WTC11 (cell line): ENCODE measurements at regions not wholly inside any gene's neighbourhood (a gene's known extent, or its start where the extent isn't known, plus 50 kb on each side); places are given as distances from the start of the nearest gene placed in this dataset.

Experiments
- ATAC-seq: fragments of 200-7000 bp; cut with Tn5 transposase; 2 replicates; pipeline ENCODE4 v1.10.0; 2021; ENCODE audit warnings: mild to moderate bottlenecking, moderate library complexity
- CTCF ChIA-PET: fragments of 300-600 bp; sonication (Branson Sonifier 250); formaldehyde crosslinking; loops from one replicate; lab custom pipeline; 2021; ENCODE audit warnings: antibody characterized with exemption; lab: Charles Lee
- POLR2A ChIA-PET: fragments of 350-600 bp; sonication (Branson Sonifier 250); formaldehyde crosslinking; loops from one replicate; lab custom pipeline; 2021; ENCODE audit warnings: antibody characterized with exemption; lab: Charles Lee
- DNase-seq: peaks from one replicate; pipeline ENCODE4 v3.0.0; 2021; ENCODE audit warnings: low spot score
- H3K27ac Mint-ChIP-seq: 2 replicates; pipeline ENCODE4 v1.8.0; 2021; ENCODE audit warnings: mixed read lengths
- H3K27me3 Mint-ChIP-seq: 2 replicates; pipeline ENCODE4 v1.8.0; 2021; ENCODE audit warnings: low read depth, mild to moderate bottlenecking, moderate library complexity, mixed read lengths
- H3K36me3 Mint-ChIP-seq: 2 replicates; pipeline ENCODE4 v1.8.0; 2021; ENCODE audit warnings: mixed read lengths
- H3K4me1 Mint-ChIP-seq: 2 replicates; pipeline ENCODE4 v1.8.0; 2022; ENCODE audit warnings: mixed read lengths
- H3K4me3 Mint-ChIP-seq: 2 replicates; pipeline ENCODE4 v1.8.0; 2021; ENCODE audit warnings: mild to moderate bottlenecking, moderate library complexity, mixed read lengths
- H3K9me3 Mint-ChIP-seq: 2 replicates; pipeline ENCODE4 v1.8.0; 2021; ENCODE audit warnings: mixed read lengths
- ATF3 ChIP-seq: sonication (generic); formaldehyde crosslinking; conservative IDR thresholded peaks from 2 replicates; pipeline ENCODE4 v1.8.1; 2022; ENCODE audit warnings: mild to moderate bottlenecking, missing genetic modification reagents
- CREM ChIP-seq: sonication (generic); formaldehyde crosslinking; IDR thresholded peaks from 2 replicates; pipeline ENCODE4 v1.8.1; 2022; ENCODE audit warnings: mild to moderate bottlenecking, missing genetic modification reagents, moderate library complexity
- CTCF ChIP-seq: fragments of 200-600 bp; IDR thresholded peaks from 2 replicates; pipeline ENCODE4 v1.8.0; 2022; ENCODE audit warnings: antibody characterized with exemption
- E2F1 ChIP-seq: sonication (generic); formaldehyde crosslinking; IDR thresholded peaks from 2 replicates; pipeline ENCODE4 v1.8.0; 2022; ENCODE audit warnings: mild to moderate bottlenecking, missing genetic modification reagents
- ELF4 ChIP-seq: sonication (generic); formaldehyde crosslinking; IDR thresholded peaks from 2 replicates; pipeline ENCODE4 v1.8.1; 2022; ENCODE audit warnings: low read depth, mild to moderate bottlenecking, moderate library complexity, missing genetic modification reagents
- ESRRA ChIP-seq: sonication (generic); formaldehyde crosslinking; IDR thresholded peaks from 2 replicates; pipeline ENCODE4 v1.8.1; 2022; ENCODE audit warnings: mild to moderate bottlenecking, missing genetic modification reagents, borderline replicate concordance
- ETV6 ChIP-seq: sonication (generic); formaldehyde crosslinking; IDR thresholded peaks from 2 replicates; pipeline ENCODE4 v1.8.1; 2022; ENCODE audit warnings: mild to moderate bottlenecking, missing genetic modification reagents
- FOXK1 ChIP-seq: sonication (generic); formaldehyde crosslinking; IDR thresholded peaks from 2 replicates; pipeline ENCODE4 v1.8.0; 2022; ENCODE audit warnings: mild to moderate bottlenecking, moderate library complexity, missing genetic modification reagents
- FOXP1 ChIP-seq: sonication (generic); formaldehyde crosslinking; IDR thresholded peaks from 2 replicates; pipeline ENCODE4 v1.8.0; 2022; ENCODE audit warnings: missing genetic modification reagents, mild to moderate bottlenecking, moderate library complexity, borderline replicate concordance
- GABPB1 ChIP-seq: sonication (generic); formaldehyde crosslinking; IDR thresholded peaks from 2 replicates; pipeline ENCODE4 v1.8.1; 2023; ENCODE audit warnings: mild to moderate bottlenecking, missing genetic modification reagents
- GTF2I ChIP-seq: fragments of 250-450 bp; sonication (Bioruptor Pico); conservative IDR thresholded peaks from 2 replicates; pipeline ENCODE4 v1.4.0; 2021; ENCODE audit warnings: mild to moderate bottlenecking
- HMGXB4 ChIP-seq: sonication (generic); formaldehyde crosslinking; IDR thresholded peaks from 2 replicates; pipeline ENCODE4 v1.8.1; 2023; ENCODE audit warnings: mild to moderate bottlenecking, moderate library complexity, missing genetic modification reagents
- KAT7 ChIP-seq: sonication (generic); formaldehyde crosslinking; IDR thresholded peaks from 2 replicates; pipeline ENCODE4 v1.8.1; 2023; ENCODE audit warnings: missing genetic modification reagents, mild to moderate bottlenecking, borderline replicate concordance
- MAX ChIP-seq: sonication (generic); formaldehyde crosslinking; IDR thresholded peaks from 2 replicates; pipeline ENCODE4 v1.8.0; 2022; ENCODE audit warnings: mild to moderate bottlenecking, missing genetic modification reagents
- NR3C1 ChIP-seq: sonication (generic); formaldehyde crosslinking; conservative IDR thresholded peaks from 2 replicates; pipeline ENCODE4 v1.8.1; 2023; ENCODE audit warnings: low read depth, mild to moderate bottlenecking, missing genetic modification reagents
- PREB ChIP-seq: sonication (generic); formaldehyde crosslinking; IDR thresholded peaks from 2 replicates; pipeline ENCODE4 v1.8.1; 2022; ENCODE audit warnings: mild to moderate bottlenecking, missing genetic modification reagents, moderate library complexity, borderline replicate concordance
- RORB ChIP-seq: fragments of 250-450 bp; sonication (Bioruptor Pico); IDR thresholded peaks from 2 replicates; pipeline ENCODE4 v1.9.0; 2021; ENCODE audit warnings: mild to moderate bottlenecking
- USF2 ChIP-seq: sonication (generic); formaldehyde crosslinking; IDR thresholded peaks from 2 replicates; pipeline ENCODE4 v1.8.1; 2023; ENCODE audit warnings: mild to moderate bottlenecking, missing genetic modification reagents, moderate library complexity
- ZBTB21 ChIP-seq: sonication (generic); formaldehyde crosslinking; IDR thresholded peaks from 2 replicates; pipeline ENCODE4 v1.8.1; 2023; ENCODE audit warnings: mild to moderate bottlenecking, missing genetic modification reagents, borderline replicate concordance
- ZNF121 ChIP-seq: sonication (generic); formaldehyde crosslinking; IDR thresholded peaks from 2 replicates; pipeline ENCODE4 v1.8.0; 2023; ENCODE audit warnings: missing genetic modification reagents
- ZNF219 ChIP-seq: sonication (generic); formaldehyde crosslinking; IDR thresholded peaks from 2 replicates; pipeline ENCODE4 v1.8.0; 2023; ENCODE audit warnings: missing genetic modification reagents, mild to moderate bottlenecking, borderline replicate concordance
- ZNF232 ChIP-seq: sonication (generic); formaldehyde crosslinking; IDR thresholded peaks from 2 replicates; pipeline ENCODE4 v1.8.0; 2022; ENCODE audit warnings: mild to moderate bottlenecking, missing genetic modification reagents
- ZNF281 ChIP-seq: sonication (generic); formaldehyde crosslinking; IDR thresholded peaks from 2 replicates; pipeline ENCODE4 v1.8.0; 2023; ENCODE audit warnings: mild to moderate bottlenecking, missing genetic modification reagents
- ZNF396 ChIP-seq: fragments of 250-450 bp; sonication (Bioruptor Pico); IDR thresholded peaks from 2 replicates; pipeline ENCODE4 v1.8.0; 2021; ENCODE audit warnings: mild to moderate bottlenecking, moderate library complexity, borderline replicate concordance
- ZNF671 ChIP-seq: fragments of 250-450 bp; sonication (Bioruptor Pico); IDR thresholded peaks from 2 replicates; pipeline ENCODE4 v1.8.0; 2021; ENCODE audit warnings: mild to moderate bottlenecking

- peaks cover 3% of the 10 kb centered on the region; the same call in 1 of the 2 replicates for H3K36me3 Mint-ChIP-seq
- H3K27me3 Mint-ChIP-seq = no peaks in the 10 kb centered on the region
- H3K27ac Mint-ChIP-seq = no peak overlapping the region
- TF ChIP-seq GABPB1 (CRISPR knock-in tag) (no peak), ZNF396 (CRISPR knock-in tag) (no peak), PREB (CRISPR knock-in tag) (no peak), ZNF121 (CRISPR knock-in tag) (no peak), CREM (CRISPR knock-in tag) (no peak), ESRRA (CRISPR knock-in tag) (no peak), ELF4 (CRISPR knock-in tag) (no peak), USF2 (CRISPR knock-in tag) (no peak), E2F1 (CRISPR knock-in tag) (no peak), GTF2I (CRISPR knock-in tag) (no peak), MAX (CRISPR knock-in tag) (no peak), ZNF219 (no peak), ZNF232 (CRISPR knock-in tag) (no peak), FOXP1 (CRISPR knock-in tag) (no peak), ETV6 (no peak)
- no peak for ATAC-seq
- no peaks in the 10 kb centered on the region for H3K4me1 Mint-ChIP-seq
- H3K4me3 Mint-ChIP-seq = no peak overlapping the region
- DNase-seq = no peak
- ChIA-PET CTCF (no interaction called here), POLR2A (no interaction called here)
- peaks cover 7% of the 10 kb centered on the region for H3K9me3 Mint-ChIP-seq
These were observed 358.7 kb upstream of the NR3C2 start for GRCh38 chr4:148800940-148801339.

GRCh38 chr4:148800336-148800885, 358.2 kb upstream of the NR3C2 start:
- ChIA-PET CTCF (no interaction called here), POLR2A (no interaction called here)
- no peaks in the 10 kb centered on the region for H3K27me3 Mint-ChIP-seq
- H3K36me3 Mint-ChIP-seq = no peaks in the 10 kb centered on the region
- DNase-seq (no peak), ATAC-seq (no peak)
- H3K27ac Mint-ChIP-seq = no peak overlapping the region
- no peak overlapping the region for H3K4me3 Mint-ChIP-seq
- H3K9me3 Mint-ChIP-seq = peaks cover 3% of the 10 kb centered on the region; the same call in 1 of the 2 replicates
- peaks cover 4% of the 10 kb centered on the region for H3K4me1 Mint-ChIP-seq
- TF ChIP-seq CTCF (no peak), ZBTB21 (CRISPR knock-in tag) (no peak), KAT7 (CRISPR knock-in tag) (no peak), CREM (CRISPR knock-in tag) (no peak), GABPB1 (CRISPR knock-in tag) (no peak), RORB (CRISPR knock-in tag) (no peak), HMGXB4 (no peak), PREB (CRISPR knock-in tag) (no peak), ZNF671 (CRISPR knock-in tag) (no peak), ATF3 (CRISPR knock-in tag) (no peak), NR3C1 (CRISPR knock-in tag) (no peak), ZNF281 (CRISPR knock-in tag) (no peak), FOXK1 (CRISPR knock-in tag) (no peak)
